HEK293 (cell line): ENCODE measurements at regions not wholly inside any gene's neighbourhood (a gene's known extent, or its start where the extent isn't known, plus 50 kb on each side); places are given as distances from the start of the nearest gene placed in this dataset.

Experiments
- CTCF ChIA-PET: fragments of 350-600 bp; formaldehyde crosslinking; extraction: SDS; loops from one replicate; lab custom pipeline; 2021; ENCODE audit warnings: antibody characterized with exemption; lab: Yijun Ruan, JAX
- POLR2A ChIA-PET: fragments of 300-600 bp; formaldehyde crosslinking; extraction: SDS; loops from one replicate; lab custom pipeline; 2020; ENCODE audit warnings: antibody characterized with exemption, inconsistent platforms; lab: Yijun Ruan, JAX
- H3K27ac ChIP-seq: fragments of 200-500 bp; sonication (Bioruptor generic); 2 replicates; pipeline ENCODE4 v1.5.1; 2014; ENCODE audit warnings: low read depth, low read length, control low read depth, inconsistent platforms; ENCODE audit errors: extremely low read depth
- H3K36me3 ChIP-seq, 2 experiments: fragments of 200-500 bp in 1 of 2; sonication (Bioruptor generic) in 1 of 2; 1 replicate in 1 of 2; 2 replicates in 1 of 2; pipeline ENCODE4 v1.5.1; 2014 to 2017; ENCODE audit warnings: inconsistent platforms in 2 of 2, low read length in 2 of 2; ENCODE audit not compliant: control insufficient read depth in 2 of 2, insufficient read depth in 1 of 2
- H3K4me1 ChIP-seq: fragments of 200-500 bp; sonication (Bioruptor generic); 2 replicates; pipeline ENCODE4 v1.5.1; 2014; ENCODE audit warnings: mild to moderate bottlenecking, low read length, inconsistent platforms; ENCODE audit not compliant: control insufficient read depth, insufficient read depth
- H3K4me3 ChIP-seq: 2 replicates; pipeline ENCODE4 v1.5.1; 2011; ENCODE audit warnings: low read depth, mild to moderate bottlenecking, control low read depth, low read length, moderate library complexity
- H3K9me3 ChIP-seq: fragments of 200-500 bp; sonication (Bioruptor generic); 2 replicates; pipeline ENCODE4 v1.5.1; 2014; ENCODE audit warnings: low read depth, low read length, inconsistent platforms; ENCODE audit not compliant: control insufficient read depth, insufficient read depth
- ELK4 ChIP-seq: IDR thresholded peaks from 2 replicates; pipeline ENCODE4 v1.6.1; 2011; ENCODE audit warnings: mild to moderate bottlenecking, low read depth, low read length, borderline replicate concordance
- GLIS1 ChIP-seq: fragments of 450-650 bp; formaldehyde crosslinking; IDR thresholded peaks from 2 replicates; pipeline ENCODE4 v1.5.1; 2016; ENCODE audit warnings: missing biosample characterization, missing genetic modification characterization
- KLF17 ChIP-seq: fragments of 450-650 bp; formaldehyde crosslinking; IDR thresholded peaks from 2 replicates; pipeline ENCODE4 v1.5.1; 2016; ENCODE audit warnings: missing biosample characterization, missing genetic modification characterization
- REST ChIP-seq: fragments of 450-650 bp; formaldehyde crosslinking; IDR thresholded peaks from 2 replicates; pipeline ENCODE4 v1.5.1; 2016; ENCODE audit warnings: missing biosample characterization, missing genetic modification characterization
- ZBTB1 ChIP-seq: fragments of 450-650 bp; formaldehyde crosslinking; IDR thresholded peaks from 2 replicates; pipeline ENCODE4 v1.5.1; 2016; ENCODE audit warnings: missing biosample characterization, missing genetic modification characterization
- ZBTB11 ChIP-seq: fragments of 450-650 bp; formaldehyde crosslinking; conservative IDR thresholded peaks from 2 replicates; pipeline ENCODE4 v1.5.1; 2016; ENCODE audit warnings: low read depth, missing biosample characterization, missing genetic modification characterization
- ZFP69B ChIP-seq: fragments of 450-650 bp; formaldehyde crosslinking; IDR thresholded peaks from 2 replicates; pipeline ENCODE4 v1.5.1; 2016; ENCODE audit warnings: missing biosample characterization, missing genetic modification characterization
- ZNF146 ChIP-seq: fragments of 450-650 bp; formaldehyde crosslinking; IDR thresholded peaks from 2 replicates; pipeline ENCODE4 v1.5.1; 2016; ENCODE audit warnings: missing biosample characterization, missing genetic modification characterization
- ZNF16 ChIP-seq: fragments of 450-650 bp; formaldehyde crosslinking; IDR thresholded peaks from 2 replicates; pipeline ENCODE4 v1.5.1; 2016; ENCODE audit warnings: low read depth, missing biosample characterization, missing genetic modification characterization
- ZNF175 ChIP-seq: fragments of 450-650 bp; formaldehyde crosslinking; IDR thresholded peaks from 2 replicates; pipeline ENCODE4 v1.5.1; 2016; ENCODE audit warnings: missing biosample characterization, missing genetic modification characterization
- ZNF202 ChIP-seq: fragments of 450-650 bp; formaldehyde crosslinking; IDR thresholded peaks from 2 replicates; pipeline ENCODE4 v1.5.1; 2016; ENCODE audit warnings: missing biosample characterization, missing genetic modification characterization, borderline replicate concordance
- ZNF292 ChIP-seq: fragments of 450-650 bp; formaldehyde crosslinking; IDR thresholded peaks from 2 replicates; pipeline ENCODE4 v1.5.1; 2016; ENCODE audit warnings: low read depth, missing biosample characterization, missing genetic modification characterization, borderline replicate concordance
- ZNF324 ChIP-seq: fragments of 450-650 bp; formaldehyde crosslinking; IDR thresholded peaks from 2 replicates; pipeline ENCODE4 v1.5.1; 2016; ENCODE audit warnings: missing biosample characterization, missing genetic modification characterization
- ZNF341 ChIP-seq: fragments of 450-650 bp; formaldehyde crosslinking; IDR thresholded peaks from 2 replicates; pipeline ENCODE4; 2016; ENCODE audit warnings: low read depth, missing biosample characterization, missing genetic modification characterization
- ZNF362 ChIP-seq: fragments of 450-650 bp; formaldehyde crosslinking; IDR thresholded peaks from 2 replicates; pipeline ENCODE4 v1.5.1; 2016; ENCODE audit warnings: missing biosample characterization, missing genetic modification characterization
- ZNF514 ChIP-seq: fragments of 450-650 bp; formaldehyde crosslinking; IDR thresholded peaks from 2 replicates; pipeline ENCODE4 v1.5.1; 2016; ENCODE audit warnings: missing biosample characterization, missing genetic modification characterization
- ZNF548 ChIP-seq: fragments of 450-650 bp; formaldehyde crosslinking; IDR thresholded peaks from 2 replicates; pipeline ENCODE4 v1.5.1; 2016; ENCODE audit warnings: missing biosample characterization, missing genetic modification characterization
- ZNF555 ChIP-seq: fragments of 450-650 bp; formaldehyde crosslinking; conservative IDR thresholded peaks from 2 replicates; pipeline ENCODE4 v1.5.1; 2017; ENCODE audit warnings: missing biosample characterization, mild to moderate bottlenecking, missing genetic modification characterization, inconsistent platforms
- ZNF561 ChIP-seq: fragments of 450-650 bp; IDR thresholded peaks from 2 replicates; pipeline ENCODE4 v1.5.1; 2018; ENCODE audit warnings: missing biosample characterization, missing genetic modification characterization, borderline replicate concordance
- ZNF670 ChIP-seq: fragments of 450-650 bp; formaldehyde crosslinking; IDR thresholded peaks from 2 replicates; pipeline ENCODE4 v1.5.1; 2016; ENCODE audit warnings: missing biosample characterization, missing genetic modification characterization, low read depth
- ZNF704 ChIP-seq: fragments of 450-650 bp; formaldehyde crosslinking; IDR thresholded peaks from 2 replicates; pipeline ENCODE4 v1.5.1; 2016; ENCODE audit warnings: missing biosample characterization, missing genetic modification characterization
- ZNF843 ChIP-seq: fragments of 450-650 bp; formaldehyde crosslinking; IDR thresholded peaks from 2 replicates; pipeline ENCODE4 v1.5.1; 2016; ENCODE audit warnings: missing biosample characterization, missing genetic modification characterization
- ZSCAN18 ChIP-seq: fragments of 450-650 bp; formaldehyde crosslinking; IDR thresholded peaks from 2 replicates; pipeline ENCODE4 v1.5.1; 2016; ENCODE audit warnings: missing biosample characterization, missing genetic modification characterization

- H3K27ac ChIP-seq: no peak overlapping the region
- no peak overlapping the region for H3K4me3 ChIP-seq
- H3K4me1 ChIP-seq: no peaks in the 10 kb centered on the region
- no peaks in the 10 kb centered on the region for H3K36me3 ChIP-seq
- POLR2A ChIA-PET: no interaction called here
- no peaks in the 10 kb centered on the region; the same call in 1 of the 2 replicates for H3K9me3 ChIP-seq
- TF ChIP-seq ZNF548 (no peak), ZNF843 (tag by site-specific recombination) (no peak), ZNF16 (tag by site-specific recombination) (no peak), ZNF341 (tag by site-specific recombination) (no peak), ZNF670 (tag by site-specific recombination) (no peak), ZFP69B (tag by site-specific recombination) (no peak), GLIS1 (tag by site-specific recombination) (no peak), ZNF555 (tag by site-specific recombination) (no peak), ZNF324 (tag by site-specific recombination) (no peak), ZNF202 (tag by site-specific recombination) (no peak), ZNF175 (no peak), ZNF561 (no peak), ZNF146 (tag by site-specific recombination) (no peak), ZNF292 (tag by site-specific recombination) (no peak), ELK4 (no peak), ZNF514 (tag by site-specific recombination) (no peak), ZNF362 (no peak), ZNF704 (no peak)
- CTCF ChIA-PET: interaction anchor here (0.6 kb wide), 1 partner anchor 474 kb away, joined by 3 read pairs; no protein-coding TSS in a partner anchor
Measured at GRCh38 chrX:139086246-139086645, 374.7 kb upstream of the FGF13 start.

GRCh38 chrX:139085404-139085803 lies 373.9 kb upstream of the FGF13 start:
- Histone ChIP-seq H3K27ac (no peak overlapping the region), H3K36me3 (no peaks in the 10 kb centered on the region), H3K4me3 (no peak overlapping the region), H3K4me1 (no peaks in the 10 kb centered on the region), H3K9me3 (no peaks in the 10 kb centered on the region; the same call in 1 of the 2 replicates)
- ChIA-PET POLR2A (no interaction called here), CTCF (interaction anchor here (0.5 to 0.9 kb wide), 3 partner anchors 12 to 1648 kb away, joined by 3 to 10 read pairs (median 4); no protein-coding TSS in a partner anchor)
- no peak for TF ChIP-seq ZBTB1 (tag by site-specific recombination)
- no peak for TF ChIP-seq REST (tag by site-specific recombination)
- TF ChIP-seq ZSCAN18 (tag by site-specific recombination): no peak
- no peak for TF ChIP-seq ZBTB11 (tag by site-specific recombination)
- TF ChIP-seq KLF17 (tag by site-specific recombination): no peak
